ENCODE measurements at regions not wholly inside any gene's neighbourhood (a gene's known extent, or its start where the extent isn't known, plus 50 kb on each side); places are given as distances from the start of the nearest gene placed in this dataset.

DNA sequence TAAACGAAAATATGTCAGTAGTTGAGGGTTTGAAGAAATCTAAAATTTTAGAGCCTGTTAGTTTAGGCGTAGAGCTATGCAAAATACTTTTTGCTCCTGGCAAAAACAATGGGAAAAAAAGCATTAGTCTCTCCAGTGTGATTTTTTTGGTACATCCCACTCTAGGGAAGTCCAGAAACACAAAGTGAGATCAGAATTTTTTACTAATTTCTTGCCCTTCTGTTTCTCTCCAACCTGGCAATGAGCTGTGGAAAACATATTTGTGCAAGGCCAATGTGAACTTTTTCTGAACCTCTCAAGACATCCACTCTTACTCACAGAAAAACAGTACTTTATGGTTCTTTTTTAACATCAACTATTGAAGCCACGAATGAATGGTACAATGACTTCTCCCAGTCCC lies 56.9 kb upstream of the DCN start:
- no peaks in the 10 kb centered on the region for H3K36me3 ChIP-seq
- H3K27me3 ChIP-seq, result no peaks in the 10 kb centered on the region
- TF ChIP-seq, protein P1, sequence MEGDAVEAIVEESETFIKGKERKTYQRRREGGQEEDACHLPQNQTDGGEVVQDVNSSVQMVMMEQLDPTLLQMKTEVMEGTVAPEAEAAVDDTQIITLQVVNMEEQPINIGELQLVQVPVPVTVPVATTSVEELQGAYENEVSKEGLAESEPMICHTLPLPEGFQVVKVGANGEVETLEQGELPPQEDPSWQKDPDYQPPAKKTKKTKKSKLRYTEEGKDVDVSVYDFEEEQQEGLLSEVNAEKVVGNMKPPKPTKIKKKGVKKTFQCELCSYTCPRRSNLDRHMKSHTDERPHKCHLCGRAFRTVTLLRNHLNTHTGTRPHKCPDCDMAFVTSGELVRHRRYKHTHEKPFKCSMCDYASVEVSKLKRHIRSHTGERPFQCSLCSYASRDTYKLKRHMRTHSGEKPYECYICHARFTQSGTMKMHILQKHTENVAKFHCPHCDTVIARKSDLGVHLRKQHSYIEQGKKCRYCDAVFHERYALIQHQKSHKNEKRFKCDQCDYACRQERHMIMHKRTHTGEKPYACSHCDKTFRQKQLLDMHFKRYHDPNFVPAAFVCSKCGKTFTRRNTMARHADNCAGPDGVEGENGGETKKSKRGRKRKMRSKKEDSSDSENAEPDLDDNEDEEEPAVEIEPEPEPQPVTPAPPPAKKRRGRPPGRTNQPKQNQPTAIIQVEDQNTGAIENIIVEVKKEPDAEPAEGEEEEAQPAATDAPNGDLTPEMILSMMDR (IDR thresholded peaks at IDR 0.05), result no peak
- H3K27ac ChIP-seq, result peak overlapping the region; percentile 4 to 66
- peaks cover 0 to 4% of the 10 kb centered on the region in 2 donors for H3K9me3 ChIP-seq
- no peak overlapping the region for H3K4me3 ChIP-seq
- no peaks in the 10 kb centered on the region for H3K4me1 ChIP-seq
- no peak for DNase-seq (ENCODE audit: low spot score)

Data from right atrium auricular region (tissue), 2 donors.